Smooth muscle cell (in vitro differentiated cells): ENCODE measurements at regions not wholly inside any gene's neighbourhood (a gene's known extent, or its start where the extent isn't known, plus 50 kb on each side); places are given as distances from the start of the nearest gene placed in this dataset.

ENCODE experiments used
- DNase-seq: peaks from one replicate; lab custom pipeline; 2025; ENCODE audit not compliant: unreplicated experiment; lab: John Stamatoyannopoulos, UW
- H2AFZ ChIP-seq: fragments of 200-600 bp; sonication (generic); 2 replicates; pipeline ENCODE4 v1.6.0; 2016; ENCODE audit warnings: antibody characterized with exemption, low read depth, mild to moderate bottlenecking
- H3F3A ChIP-seq: fragments of 200-600 bp; sonication (generic); 2 replicates; pipeline ENCODE4 v1.6.0; 2017; ENCODE audit warnings: antibody characterized with exemption, low read depth
- H3K27ac ChIP-seq: fragments of 200-600 bp; sonication (generic); 2 replicates; pipeline ENCODE4 v1.5.1; 2016; ENCODE audit warnings: low read depth, mild to moderate bottlenecking
- H3K27me3 ChIP-seq: fragments of 200-600 bp; sonication (generic); 2 replicates; pipeline ENCODE4 v1.6.1; 2016; ENCODE audit warnings: low read depth, mild to moderate bottlenecking
- H3K36me3 ChIP-seq: fragments of 200-600 bp; sonication (generic); 2 replicates; pipeline ENCODE4 v1.5.1; 2016; ENCODE audit warnings: low read depth
- H3K4me1 ChIP-seq: fragments of 200-600 bp; sonication (generic); 2 replicates; pipeline ENCODE4 v1.5.1; 2016; ENCODE audit warnings: low read depth
- H3K4me2 ChIP-seq: fragments of 200-600 bp; sonication (generic); 2 replicates; pipeline ENCODE4 v1.6.0; 2016; ENCODE audit warnings: mild to moderate bottlenecking
- H3K4me3 ChIP-seq: fragments of 200-600 bp; sonication (generic); 2 replicates; pipeline ENCODE4 v1.5.1; 2016; ENCODE audit warnings: mild to moderate bottlenecking
- H3K79me2 ChIP-seq: fragments of 200-600 bp; sonication (generic); 2 replicates; pipeline ENCODE4 v1.6.0; 2016; ENCODE audit warnings: low read depth, mild to moderate bottlenecking
- H3K9ac ChIP-seq: fragments of 200-600 bp; sonication (generic); 2 replicates; pipeline ENCODE4 v1.6.0; 2016; ENCODE audit warnings: low read depth
- H3K9me3 ChIP-seq: fragments of 200-600 bp; sonication (generic); replicated peaks from 2 replicates; pipeline ENCODE4 v1.5.1; 2016; ENCODE audit warnings: low read depth
- H4K20me1 ChIP-seq: fragments of 200-600 bp; sonication (generic); 2 replicates; pipeline ENCODE4 v1.6.0; 2016; ENCODE audit warnings: low read depth
- WGBS: methylation state at CpG from one replicate; pipeline ENCODE4 v1.1.7; 2016; ENCODE audit warnings: low lambda C conversion rate; 5-methylcytosine and 5-hydroxymethylcytosine counted together
- TF ChIP-seq, protein P1 (sequence below): fragments of 200-600 bp; sonication (generic); IDR thresholded peaks from 2 replicates; pipeline ENCODE4 v1.5.1; 2017; ENCODE audit warnings: borderline replicate concordance, mild to moderate bottlenecking, antibody characterized with exemption; ENCODE audit not compliant: insufficient read depth, poor library complexity, severe bottlenecking

GRCh38 chr22:48581205-48581766 lies 1246.4 kb downstream of the BRD1 start:
- H3K36me3 ChIP-seq, result no peaks in the 10 kb centered on the region
- H3K4me3 ChIP-seq, result no peak overlapping the region
- TF ChIP-seq, protein P1, sequence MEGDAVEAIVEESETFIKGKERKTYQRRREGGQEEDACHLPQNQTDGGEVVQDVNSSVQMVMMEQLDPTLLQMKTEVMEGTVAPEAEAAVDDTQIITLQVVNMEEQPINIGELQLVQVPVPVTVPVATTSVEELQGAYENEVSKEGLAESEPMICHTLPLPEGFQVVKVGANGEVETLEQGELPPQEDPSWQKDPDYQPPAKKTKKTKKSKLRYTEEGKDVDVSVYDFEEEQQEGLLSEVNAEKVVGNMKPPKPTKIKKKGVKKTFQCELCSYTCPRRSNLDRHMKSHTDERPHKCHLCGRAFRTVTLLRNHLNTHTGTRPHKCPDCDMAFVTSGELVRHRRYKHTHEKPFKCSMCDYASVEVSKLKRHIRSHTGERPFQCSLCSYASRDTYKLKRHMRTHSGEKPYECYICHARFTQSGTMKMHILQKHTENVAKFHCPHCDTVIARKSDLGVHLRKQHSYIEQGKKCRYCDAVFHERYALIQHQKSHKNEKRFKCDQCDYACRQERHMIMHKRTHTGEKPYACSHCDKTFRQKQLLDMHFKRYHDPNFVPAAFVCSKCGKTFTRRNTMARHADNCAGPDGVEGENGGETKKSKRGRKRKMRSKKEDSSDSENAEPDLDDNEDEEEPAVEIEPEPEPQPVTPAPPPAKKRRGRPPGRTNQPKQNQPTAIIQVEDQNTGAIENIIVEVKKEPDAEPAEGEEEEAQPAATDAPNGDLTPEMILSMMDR, result no peak
- DNase-seq, result no peak
- 91% methylated on average over 22 of the region's 23 CpGs for WGBS
- peaks cover 20% of the 10 kb centered on the region for H3K4me1 ChIP-seq
- H3K27me3 ChIP-seq, result peaks cover 9% of the 10 kb centered on the region
- H3K4me2 ChIP-seq, result no peak overlapping the region
- no peaks in the 10 kb centered on the region for H3K79me2 ChIP-seq
- H4K20me1 ChIP-seq, result peaks cover 65% of the 10 kb centered on the region
- peaks cover 7% of the 10 kb centered on the region for H3F3A ChIP-seq
- H2AFZ ChIP-seq, result no peak overlapping the region
- H3K9me3 ChIP-seq, result no peaks in the 10 kb centered on the region
- no peak overlapping the region for H3K27ac ChIP-seq
- no peak overlapping the region for H3K9ac ChIP-seq

GRCh38 chr22:48580481-48580970 lies 1247.1 kb downstream of the BRD1 start:
- Histone ChIP-seq H3K4me3 (no peak overlapping the region), H3K4me2 (no peak overlapping the region), H2AFZ (no peak overlapping the region), H3K27ac (no peak overlapping the region), H3K27me3 (peaks cover 11% of the 10 kb centered on the region), H4K20me1 (peaks cover 58% of the 10 kb centered on the region), H3K36me3 (no peaks in the 10 kb centered on the region), H3K4me1 (peaks cover 20% of the 10 kb centered on the region), H3K9me3 (no peaks in the 10 kb centered on the region), H3K79me2 (no peaks in the 10 kb centered on the region), H3F3A (peaks cover 7% of the 10 kb centered on the region), H3K9ac (no peak overlapping the region)
- no peak for DNase-seq
- TF ChIP-seq, protein P1, result no peak
- 93% methylated on average over 13 of the region's 13 CpGs for WGBS

GRCh38 chr22:48579928-48580309 lies 1247.8 kb downstream of the BRD1 start:
- H3K9ac ChIP-seq, result no peak overlapping the region
- peaks cover 7% of the 10 kb centered on the region for H3F3A ChIP-seq
- no peak for DNase-seq
- H3K27ac ChIP-seq, result no peak overlapping the region
- H3K36me3 ChIP-seq, result no peaks in the 10 kb centered on the region
- H3K27me3 ChIP-seq, result peaks cover 12% of the 10 kb centered on the region
- TF ChIP-seq, protein P1, result no peak
- WGBS, result 82% methylated on average over 22 of the region's 22 CpGs
- no peak overlapping the region for H2AFZ ChIP-seq
- peaks cover 55% of the 10 kb centered on the region for H4K20me1 ChIP-seq
- no peaks in the 10 kb centered on the region for H3K79me2 ChIP-seq
- no peak overlapping the region for H3K4me2 ChIP-seq
- no peaks in the 10 kb centered on the region for H3K9me3 ChIP-seq
- no peak overlapping the region for H3K4me3 ChIP-seq
- peaks cover 20% of the 10 kb centered on the region for H3K4me1 ChIP-seq
